Pulmonary artery endothelial cell (primary cell): ENCODE measurements at regions not wholly inside any gene's neighbourhood (a gene's known extent, or its start where the extent isn't known, plus 50 kb on each side); places are given as distances from the start of the nearest gene placed in this dataset.
A peak's percentile ranks its signal among the peaks of the same experiment; 100 is the strongest.

Experiments
- DNase-seq: peaks from one replicate; pipeline ENCODE4 v3.0.0-alpha.2; 2011; ENCODE audit warnings: low read depth, low spot score

DNA sequence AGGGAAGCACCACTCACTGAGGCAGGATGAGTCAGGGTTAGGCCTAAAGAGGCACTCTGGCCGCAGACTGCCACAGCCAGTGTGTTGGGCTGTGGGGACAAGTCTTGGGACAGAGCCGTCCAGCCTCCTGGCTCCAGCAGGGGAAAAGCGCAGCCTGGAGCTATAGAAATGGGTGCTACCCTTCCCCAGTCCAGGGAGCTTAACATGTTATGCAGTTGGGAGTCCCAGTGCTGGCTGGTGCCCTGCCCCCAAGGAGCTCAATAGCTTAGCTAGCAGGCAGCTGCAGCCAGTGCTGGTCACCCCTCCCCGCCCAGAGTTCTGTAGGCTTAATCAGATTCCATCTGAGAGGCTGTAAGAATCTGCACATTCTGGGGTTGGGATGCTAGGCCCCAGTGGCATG, 399.6 kb upstream of the TUSC1 start:
- no peak for DNase-seq

DNA sequence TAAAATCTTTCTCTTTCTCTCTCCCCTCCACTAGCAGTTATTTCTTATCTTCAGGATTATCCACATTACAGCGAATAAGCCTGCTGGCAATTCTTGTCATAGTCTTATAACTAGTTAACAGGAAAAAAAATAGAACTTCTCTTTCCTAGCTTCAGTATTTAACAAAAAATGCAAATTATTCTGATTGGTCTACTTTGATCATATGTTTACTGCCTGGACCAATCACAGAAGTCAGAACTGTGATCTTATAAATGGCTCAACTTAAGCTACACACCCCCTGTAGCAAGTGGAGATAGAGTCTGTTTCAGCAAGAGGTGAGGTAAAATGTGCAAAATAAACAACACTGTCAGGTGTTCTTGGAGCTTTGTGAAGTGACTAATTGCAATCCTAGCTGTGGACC, 389.4 kb upstream of the TUSC1 start:
- no peak for DNase-seq

DNA sequence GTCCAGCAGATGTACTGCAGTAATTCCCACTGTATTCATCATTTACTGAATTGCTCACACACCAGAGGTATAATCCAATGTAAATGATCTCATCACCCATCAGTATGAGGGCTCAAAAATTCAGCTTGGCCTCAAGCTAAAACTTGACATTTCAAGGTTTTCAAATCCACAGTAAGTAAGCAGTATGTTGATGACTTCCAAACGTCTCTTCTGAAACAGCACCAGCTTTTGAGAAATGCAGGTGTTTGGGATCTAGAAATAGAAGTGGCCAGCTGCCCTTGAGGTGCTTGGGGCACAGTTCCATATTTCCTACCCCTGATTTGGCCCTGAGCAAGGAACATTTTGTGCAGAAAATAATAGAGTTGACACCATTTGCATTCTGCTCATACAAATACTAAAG, 388.0 kb upstream of the TUSC1 start:
- no peak for DNase-seq

DNA sequence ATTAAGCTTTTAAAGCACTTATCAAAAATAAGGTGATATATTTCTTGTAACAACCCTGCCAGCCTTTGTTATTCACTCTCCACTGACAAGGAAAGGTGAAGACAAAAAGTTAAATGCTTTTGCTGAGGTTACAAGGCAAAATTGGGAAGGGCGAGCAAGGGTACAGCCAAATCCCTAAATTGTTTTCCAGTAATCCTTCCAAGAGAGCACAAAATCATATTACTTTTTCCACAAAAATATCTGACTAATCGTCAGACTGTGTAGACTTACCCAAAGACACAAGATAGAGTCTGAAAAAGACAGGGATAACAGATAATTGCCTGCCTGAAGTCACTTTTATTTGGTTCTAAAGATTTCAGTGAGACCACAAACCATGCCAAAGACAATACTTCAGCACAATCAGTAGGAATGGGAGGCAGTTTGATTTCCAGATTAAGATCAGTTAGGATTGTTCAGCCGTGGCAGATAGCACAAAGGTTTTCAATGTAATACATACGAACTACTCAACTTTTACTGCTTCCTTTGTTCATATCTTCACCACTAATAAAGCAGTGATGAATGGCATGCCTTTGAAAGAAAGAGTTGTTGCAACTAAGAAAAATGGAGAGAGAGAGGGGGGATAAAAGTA, 383.8 kb upstream of the TUSC1 start:
- DNase-seq, result no peak

DNA sequence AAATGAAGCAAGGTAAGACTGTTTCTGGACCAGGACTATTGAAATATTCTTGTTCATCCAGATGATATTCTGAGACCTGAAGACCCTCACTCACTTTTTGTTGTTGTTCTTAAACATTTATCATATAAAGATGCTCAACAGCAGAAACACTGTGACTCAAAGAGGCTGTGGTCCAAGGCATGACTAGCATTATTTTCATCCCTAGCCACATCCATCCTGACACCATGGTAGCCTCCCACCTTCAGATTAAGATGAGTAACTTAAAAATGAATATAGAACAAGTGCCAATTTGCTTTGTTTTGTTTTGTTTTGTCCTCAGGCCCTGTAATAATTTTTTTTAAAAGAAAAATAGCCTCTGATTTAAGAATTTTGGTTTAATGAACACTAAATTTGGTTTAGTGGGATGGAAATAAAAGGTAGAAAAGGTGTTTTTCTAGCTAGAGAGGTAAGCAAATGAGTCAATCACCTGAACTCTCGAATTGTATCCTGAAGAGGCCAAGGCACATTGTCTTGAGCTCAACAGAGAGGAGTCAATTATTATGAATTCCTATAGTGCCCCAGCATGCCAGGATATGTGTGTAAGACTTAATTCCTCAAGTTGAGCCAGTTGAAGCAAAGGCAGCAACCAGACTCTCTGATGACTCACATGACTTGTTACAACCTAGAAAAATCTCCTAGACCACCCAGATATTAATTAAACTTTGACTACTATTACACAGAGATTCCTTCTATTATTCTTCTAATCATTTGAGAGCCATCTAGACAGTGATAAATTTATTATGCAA, 380.1 kb upstream of the TUSC1 start:
- DNase-seq, result no peak

DNA sequence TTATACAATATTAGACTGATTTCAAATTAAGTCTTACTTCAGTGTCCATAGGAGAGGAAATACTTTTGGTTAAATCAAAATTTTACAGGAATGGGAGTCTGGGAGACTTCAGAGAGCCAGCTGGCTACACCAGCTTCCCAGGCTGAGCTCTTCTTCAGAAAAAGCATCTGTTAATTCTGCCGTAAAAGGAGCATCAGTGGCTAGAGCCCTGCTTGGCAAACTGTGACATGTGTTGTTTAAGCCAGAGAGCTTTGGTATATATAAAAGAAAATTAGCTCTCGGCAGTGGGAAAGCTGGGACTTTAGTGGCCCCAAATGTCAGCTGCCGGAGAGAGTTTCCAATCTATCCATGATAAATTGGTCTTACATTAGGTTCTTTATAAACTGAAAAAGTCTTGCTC, 378.8 kb upstream of the TUSC1 start:
- DNase-seq, result no peak

DNA sequence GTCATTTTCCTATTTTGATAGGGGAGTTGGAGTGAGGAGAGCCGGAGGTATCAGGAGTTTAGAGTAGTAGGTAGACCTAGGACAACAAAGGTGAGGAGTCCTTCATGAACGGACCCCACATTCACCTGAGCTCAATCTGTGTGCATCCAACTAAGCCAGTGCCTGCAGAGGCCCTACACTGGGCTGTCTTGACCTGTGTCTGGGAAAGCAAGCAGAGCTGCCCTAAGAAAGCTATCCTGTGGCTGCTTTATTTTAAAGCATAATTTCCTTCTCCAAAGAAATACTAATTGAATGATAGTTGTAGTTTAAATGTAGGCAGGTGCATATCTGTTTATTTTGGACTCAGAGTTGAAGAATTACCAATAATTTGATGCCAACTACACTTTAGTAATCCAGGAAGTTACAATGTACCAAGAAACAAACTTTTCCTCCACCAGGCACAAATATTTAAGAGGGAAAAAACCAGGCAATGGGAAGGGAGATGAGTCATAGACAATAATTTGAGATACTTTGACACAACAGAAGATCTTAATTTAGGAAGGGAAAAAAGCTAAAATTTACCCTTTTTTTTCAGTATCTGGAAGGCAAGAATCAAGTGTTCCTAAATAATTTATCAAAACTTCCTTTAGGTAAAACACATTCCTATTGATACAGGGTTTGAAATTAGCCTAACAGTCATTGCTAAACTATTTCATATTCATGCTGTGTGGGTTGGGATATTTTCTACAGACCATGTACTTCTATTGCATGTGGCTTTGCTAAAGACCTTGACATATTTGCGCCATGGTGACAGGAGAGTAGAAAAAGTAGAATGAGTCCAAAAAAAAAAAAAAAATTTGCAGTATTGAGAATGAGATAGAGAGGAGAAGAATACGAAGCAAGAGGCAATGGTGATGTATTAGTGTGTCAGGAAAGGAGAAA, 376.6 kb upstream of the TUSC1 start:
- no peak for DNase-seq

DNA sequence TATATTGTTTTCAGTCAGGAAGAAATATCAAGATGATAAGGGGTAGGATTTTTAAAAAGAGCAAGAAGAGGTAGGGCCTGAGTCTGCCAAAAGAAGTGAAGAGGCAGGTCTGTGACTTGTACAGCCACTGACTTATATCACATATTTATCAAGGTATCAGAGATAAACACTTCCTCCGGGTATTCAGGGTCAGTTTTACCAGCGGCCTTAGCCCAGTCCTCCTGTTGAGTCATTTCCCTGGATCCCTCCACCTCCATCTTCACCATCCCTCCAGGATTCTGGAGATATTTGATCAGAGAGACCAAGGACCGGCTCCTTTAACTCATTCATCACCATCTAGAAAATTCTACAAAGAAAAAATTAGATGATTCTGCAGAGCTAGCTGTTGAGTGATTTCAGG, 375.7 kb upstream of the TUSC1 start:
- DNase-seq, result no peak

DNA sequence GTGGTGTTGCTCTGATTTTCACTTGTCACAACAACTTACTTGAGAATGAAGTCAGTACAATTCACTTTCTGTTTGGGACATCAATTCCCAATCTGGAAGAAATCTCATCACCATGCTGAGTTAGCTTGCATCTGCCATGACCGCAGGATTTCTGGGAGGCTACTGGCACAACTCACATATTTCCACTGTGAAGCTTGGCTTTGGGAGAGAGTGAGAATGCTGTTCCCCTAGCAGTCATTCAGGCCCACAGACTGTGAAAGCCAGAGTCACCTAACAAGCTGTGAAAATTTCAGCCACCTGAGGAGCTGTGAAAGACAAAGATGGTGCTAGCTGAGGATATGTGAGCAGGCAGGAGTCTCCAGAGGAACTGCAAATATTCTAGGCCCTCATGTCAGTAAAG, 365.2 kb upstream of the TUSC1 start:
- DNase-seq, result no peak

DNA sequence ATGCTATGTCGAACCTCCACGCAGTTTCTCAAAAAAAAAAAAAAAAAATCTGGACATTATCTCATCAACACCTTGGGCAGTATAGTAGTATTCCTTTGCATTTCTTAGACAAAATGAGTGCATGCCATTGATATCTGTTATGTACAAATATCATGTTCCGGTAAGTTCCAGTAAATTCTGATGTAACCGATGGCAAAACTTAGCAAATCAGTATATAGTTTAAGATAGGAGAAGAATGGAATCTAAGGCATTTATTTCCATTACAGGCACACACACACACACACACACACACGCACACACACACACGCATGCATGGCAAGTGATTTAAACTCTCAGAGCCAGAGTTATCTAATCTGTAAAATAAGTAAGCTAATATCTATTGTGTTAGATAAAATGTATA, 356.5 kb upstream of the TUSC1 start:
- no peak for DNase-seq

DNA sequence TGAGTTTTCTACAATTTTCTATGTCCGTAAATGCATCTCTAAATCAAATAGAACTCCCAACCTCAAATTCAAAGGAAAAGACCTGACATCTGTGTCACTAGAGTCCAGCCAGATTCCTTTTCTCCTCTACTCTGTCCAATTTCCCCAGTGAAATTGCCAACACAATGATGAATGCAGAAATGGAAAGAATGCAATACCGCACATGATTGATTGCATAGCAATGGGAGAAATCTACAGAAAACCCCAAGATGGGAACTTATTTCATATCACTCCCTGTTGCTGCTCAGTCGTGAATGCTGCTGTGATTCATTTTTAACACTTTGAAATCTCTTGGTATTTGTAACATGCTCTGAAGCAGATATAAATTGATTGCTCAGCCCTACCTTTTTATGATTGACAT, 355.1 kb upstream of the TUSC1 start:
- DNase-seq, result no peak

DNA sequence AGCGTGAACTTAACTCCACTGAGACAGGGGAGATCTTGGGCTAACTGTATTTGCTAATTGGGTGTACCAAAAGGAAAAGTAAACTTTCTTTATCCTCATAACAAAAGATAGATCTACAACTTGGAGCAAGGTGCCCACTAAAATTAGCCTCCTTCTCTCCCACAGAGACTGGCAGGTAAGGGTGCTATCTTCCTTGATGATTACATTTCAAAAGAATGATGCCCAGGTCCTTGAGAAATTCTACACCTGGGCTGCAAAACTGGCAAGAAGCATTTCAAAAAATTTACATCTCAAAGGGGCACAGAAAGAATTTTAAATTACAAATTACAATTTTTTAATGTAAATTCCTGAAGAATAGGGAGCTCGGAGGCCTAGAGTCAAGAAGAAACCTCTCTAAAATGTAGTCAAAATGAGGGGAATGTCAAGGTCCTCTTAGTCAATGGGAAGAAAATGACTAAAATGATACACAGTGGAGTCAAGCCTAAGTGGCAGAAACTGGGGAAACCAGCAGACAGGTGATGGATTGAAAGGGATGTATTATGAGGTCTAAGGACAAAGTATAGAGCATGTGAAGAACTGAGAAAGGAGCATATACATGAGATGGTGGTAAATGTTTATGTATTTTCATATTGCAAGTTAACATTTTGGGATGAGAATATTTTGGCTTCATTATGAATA, 348.3 kb upstream of the TUSC1 start:
- DNase-seq, result no peak

DNA sequence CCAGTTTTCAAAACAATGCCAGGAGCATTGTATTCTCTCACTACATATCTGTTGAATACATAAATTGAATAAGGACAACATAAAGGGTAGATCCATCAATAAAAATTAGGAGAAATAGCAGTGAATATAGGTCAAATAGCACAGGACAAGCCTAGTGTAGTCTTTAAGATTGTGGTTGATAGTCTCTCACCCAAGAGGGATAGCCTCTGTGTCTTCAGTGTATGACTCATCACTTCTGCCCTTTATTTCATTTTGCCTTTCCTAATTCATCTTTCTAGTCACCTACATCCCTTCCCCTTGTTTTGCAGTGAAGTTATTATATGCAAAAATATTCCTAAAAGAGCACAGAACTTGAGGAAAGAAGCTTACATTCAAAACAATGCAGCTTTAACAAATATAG, 335.0 kb upstream of the TUSC1 start:
- no peak for DNase-seq

DNA sequence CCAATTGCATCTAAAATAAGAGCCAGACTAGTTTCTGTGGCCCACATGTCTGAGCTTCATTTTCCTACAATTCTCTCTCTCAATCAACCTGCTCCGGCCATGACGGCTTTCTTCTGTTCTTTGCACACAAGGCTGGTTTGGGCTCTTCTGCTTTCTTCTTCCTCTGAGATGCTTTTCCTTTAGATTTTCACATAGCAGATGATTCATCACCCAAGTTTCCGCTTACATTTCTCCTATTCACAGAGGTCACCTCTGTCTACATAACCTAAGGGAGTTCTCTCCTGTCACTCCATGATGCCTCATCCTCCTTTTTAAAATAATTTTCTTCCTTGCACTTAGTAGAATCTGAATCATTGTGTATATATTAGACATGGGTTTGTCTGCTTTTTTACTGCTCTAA, 334.6 kb upstream of the TUSC1 start:
- DNase-seq, result no peak

DNA sequence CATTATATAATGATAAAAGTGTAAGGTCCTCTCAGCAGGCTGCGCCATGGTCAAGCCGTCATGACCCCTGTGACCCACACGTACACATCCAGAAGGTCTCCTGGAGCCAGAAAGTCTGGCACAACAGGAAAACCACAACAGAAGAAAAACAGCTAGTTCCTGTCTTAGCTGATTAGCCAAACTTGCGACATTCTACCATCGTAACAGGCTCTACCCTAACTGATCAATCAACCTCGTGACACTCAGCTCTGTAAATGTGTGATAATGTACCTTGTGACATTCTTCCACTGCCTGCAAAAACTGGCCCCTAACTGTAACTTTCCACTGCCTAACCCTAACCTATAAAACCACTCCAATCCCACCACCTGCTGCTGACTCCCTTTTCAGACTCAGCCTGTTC, 316.4 kb upstream of the TUSC1 start:
- no peak for DNase-seq

DNA sequence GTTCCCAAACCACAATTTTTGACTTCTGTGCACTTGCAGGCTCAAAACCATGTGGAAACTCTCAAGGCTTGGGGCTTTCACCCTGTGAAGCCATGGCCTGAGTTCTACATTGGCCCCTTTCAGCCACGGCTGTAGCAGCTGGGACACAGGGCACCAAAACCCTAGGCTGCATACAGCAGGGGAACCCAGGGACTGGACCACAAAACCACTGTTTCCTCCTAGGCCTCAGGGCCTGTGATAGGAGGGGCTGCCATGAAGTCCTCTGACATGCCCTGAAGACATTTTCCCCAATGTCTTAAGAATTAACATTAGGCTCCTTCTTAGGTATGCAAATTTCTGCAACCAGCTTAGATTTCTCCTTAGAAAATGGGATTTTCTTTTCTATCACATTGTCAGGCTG, 312.1 kb upstream of the TUSC1 start:
- DNase-seq, result no peak

DNA sequence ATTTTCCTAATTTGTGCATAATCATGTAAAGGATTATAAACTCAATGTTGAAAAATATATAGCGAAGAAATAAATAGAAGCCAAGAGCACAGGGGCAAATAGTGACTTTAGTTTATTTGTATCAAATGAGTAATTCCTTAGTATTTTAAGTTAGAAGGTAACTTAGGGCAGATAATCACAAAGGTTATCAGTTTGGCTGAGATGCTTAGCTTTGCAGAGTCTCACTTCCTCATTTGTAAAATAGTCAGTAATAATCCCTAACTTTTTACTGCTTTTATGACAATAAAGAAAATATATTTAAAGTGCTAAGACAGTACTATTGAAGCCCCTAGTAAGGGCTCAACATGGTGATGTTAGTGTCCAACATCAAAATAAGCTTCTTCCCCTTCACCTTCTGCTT, 297.4 kb upstream of the TUSC1 start:
- no peak for DNase-seq

DNA sequence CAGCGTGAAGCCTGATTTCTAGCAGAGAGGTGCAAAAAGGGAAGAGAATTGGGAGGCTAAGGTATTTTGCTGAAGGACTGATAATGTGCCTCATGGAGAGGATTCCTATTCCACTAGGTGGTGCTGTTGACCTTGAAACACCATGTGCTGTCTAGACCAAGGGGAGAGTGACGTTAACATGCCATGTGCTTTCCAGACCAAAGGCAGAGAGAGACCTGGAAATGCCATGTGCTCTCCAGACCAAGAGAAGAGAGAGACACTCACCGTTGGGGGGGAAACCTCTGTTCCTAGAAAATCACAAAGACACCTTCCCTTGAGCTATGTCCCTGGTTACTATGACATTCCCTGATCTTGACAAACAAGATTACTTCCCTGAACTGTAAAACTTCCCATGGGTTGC, 286.0 kb upstream of the TUSC1 start:
- peak; percentile 24 for DNase-seq

DNA sequence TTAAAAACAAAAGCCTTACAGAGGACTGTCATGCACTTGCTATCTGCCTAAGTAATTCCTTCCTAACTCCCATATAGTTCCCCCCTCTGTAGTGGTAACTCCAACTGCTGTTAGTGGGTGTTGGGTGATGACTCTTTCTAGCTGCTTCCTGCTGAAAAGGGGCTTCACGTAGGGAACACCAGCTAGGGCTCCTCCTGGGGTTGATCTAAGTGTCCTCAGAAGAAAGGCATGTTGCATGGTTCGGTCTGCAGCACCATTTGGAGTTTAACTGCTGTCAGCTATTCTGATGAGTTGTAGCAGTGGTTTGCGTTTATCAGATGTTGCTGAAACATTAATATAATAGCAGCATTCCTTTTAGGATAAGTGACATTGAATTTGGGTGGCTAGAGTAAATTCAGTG, 281.9 kb upstream of the TUSC1 start:
- no peak for DNase-seq

DNA sequence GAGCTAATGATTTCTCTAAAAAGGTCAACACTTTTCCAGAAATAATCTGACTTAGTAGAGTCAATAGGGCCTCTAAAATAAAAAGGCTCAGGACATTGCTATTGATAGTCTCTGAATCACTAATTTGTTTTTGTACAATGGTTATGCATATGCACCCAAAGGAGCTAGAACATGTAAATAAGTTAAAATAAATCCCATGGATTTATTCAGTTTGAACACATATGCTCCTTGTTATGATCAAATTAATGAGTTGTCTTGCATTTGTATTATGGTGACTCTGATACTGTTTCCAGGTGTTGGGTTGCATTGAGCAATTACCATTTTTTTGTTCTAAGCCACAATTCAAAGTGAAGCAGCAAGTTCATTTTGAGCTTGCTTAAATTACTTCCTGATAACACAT, 276.0 kb upstream of the TUSC1 start:
- DNase-seq, result no peak

DNA sequence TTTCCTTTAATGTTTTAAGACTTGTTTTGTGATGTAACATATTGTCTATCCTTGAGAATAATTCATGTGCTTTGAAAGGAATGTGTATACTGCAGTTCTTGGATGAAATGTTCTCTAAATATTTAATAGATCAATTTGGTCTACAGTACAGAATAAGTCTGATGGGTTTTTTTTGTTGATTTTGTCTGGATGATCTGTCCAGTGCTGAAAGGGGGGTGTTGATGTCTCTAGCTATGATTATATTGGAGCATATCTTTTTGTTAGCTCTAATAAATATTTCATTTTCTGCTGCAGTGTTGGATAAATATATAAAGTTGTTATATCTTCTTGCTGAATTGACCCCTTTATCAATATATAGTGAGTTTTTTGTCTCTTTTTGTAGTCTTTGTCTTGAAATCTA, 269.9 kb upstream of the TUSC1 start:
- DNase-seq, result no peak

DNA sequence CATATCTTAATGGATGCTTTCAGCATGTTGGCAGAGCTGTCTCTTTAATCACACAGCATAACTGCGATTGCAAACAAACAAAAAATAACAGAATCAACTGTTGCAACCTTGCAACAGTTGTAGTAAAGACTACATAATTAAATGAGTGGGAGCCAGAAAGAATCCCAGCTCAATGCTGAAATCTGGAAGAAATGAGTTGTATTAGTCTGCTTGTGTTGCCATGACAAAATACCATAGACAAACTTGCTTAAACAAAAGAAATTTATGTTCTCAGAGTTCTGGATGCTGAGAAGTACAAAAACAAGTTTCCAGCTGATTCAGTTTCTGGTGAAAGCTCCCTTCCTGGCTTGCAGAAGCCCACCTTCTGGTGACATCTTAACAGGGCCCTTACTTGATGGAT, 260.9 kb upstream of the TUSC1 start:
- DNase-seq, result no peak
